GM12878 (cell line): ENCODE measurements at regions not wholly inside any gene's neighbourhood (a gene's known extent, or its start where the extent isn't known, plus 50 kb on each side); places are given as distances from the start of the nearest gene placed in this dataset.
"Not testable (repeated sequence)": the region's sequence is repeated elsewhere in the genome, so short reads cannot be mapped to it uniquely, and the experiment has no call there.

Experiments
- ATAC-seq: fragments of 200-7000 bp; cut with Tn5 transposase; 3 replicates; pipeline ENCODE4 v1.9.1; 2020; ENCODE audit warnings: mild to moderate bottlenecking, moderate library complexity
- BruUV-seq: library from RNA; stranded (reverse); fragments of 400-500 nt; replicated peaks from 2 replicates; lab custom pipeline; 2021; lab: Mats Ljungman, UMichigan
- CTCF ChIA-PET: fragments of 300-600 bp; sonication (Branson Sonifier 250); formaldehyde crosslinking; extraction: SDS; loops from one replicate; lab custom pipeline; 2021; ENCODE audit warnings: inconsistent platforms; lab: Yijun Ruan, JAX
- POLR2A ChIA-PET: fragments of 350-600 bp; formaldehyde crosslinking; extraction: SDS; loops from one replicate; lab custom pipeline; 2021; ENCODE audit warnings: inconsistent platforms; lab: Charles Lee
- RAD21 ChIA-PET: fragments of 300-600 bp; sonication (Branson Sonifier 250); formaldehyde crosslinking; loops from one replicate; lab custom pipeline; 2023; ENCODE audit warnings: antibody characterized with exemption; ENCODE audit not compliant: unreplicated experiment; lab: Charles Lee
- SMC1A ChIA-PET: fragments of 300-600 bp; sonication (Branson Sonifier 250); formaldehyde crosslinking; loops from one replicate; lab custom pipeline; 2023; ENCODE audit not compliant: unreplicated experiment, uncharacterized antibody; lab: Charles Lee
- DNase-seq: peaks from one replicate; pipeline ENCODE4 v3.0.0-alpha.2; 2011; ENCODE audit warnings: low read depth, low spot score
- FAIRE-seq: peaks from 3 replicates; lab custom pipeline; 2011; peaks lifted over from hg19 to GRCh38; lab: Jason Lieb, UNC
- H2AFZ ChIP-seq: 2 replicates; pipeline ENCODE4 v1.6.0; 2011; ENCODE audit warnings: low read depth, low read length, control low read depth; ENCODE audit not compliant: control insufficient read depth
- H3K27ac ChIP-seq: 2 replicates; pipeline ENCODE4 v1.5.1; 2011; ENCODE audit warnings: control low read depth; ENCODE audit not compliant: control insufficient read depth, insufficient read depth
- H3K27me3 ChIP-seq, 2 experiments: replicated peaks in 1 of 2; 2 replicates each; pipeline versions ENCODE4 v1.6.0 to v1.6.1; 2011; ENCODE audit warnings: low read length in 1 of 2; ENCODE audit not compliant: control insufficient read depth in 2 of 2, insufficient read depth in 2 of 2
- H3K36me3 ChIP-seq, 2 experiments: 2 replicates each; pipeline ENCODE4 v1.5.1; 2011; ENCODE audit warnings: low read length in 1 of 2; ENCODE audit not compliant: control insufficient read depth in 2 of 2, insufficient read depth in 2 of 2
- H3K4me1 ChIP-seq: 2 replicates; pipeline ENCODE4 v1.6.1; 2011; ENCODE audit warnings: mild to moderate bottlenecking, low read length, moderate library complexity, mixed read lengths; ENCODE audit not compliant: control insufficient read depth, insufficient read depth
- H3K4me2 ChIP-seq: 2 replicates; pipeline ENCODE4 v1.6.0; 2011; ENCODE audit warnings: control low read depth; ENCODE audit not compliant: control insufficient read depth, insufficient read depth
- H3K4me3 ChIP-seq: fragments of 200-600 bp; sonication (generic); 2 replicates; pipeline ENCODE4 v1.5.1; 2016
- H3K79me2 ChIP-seq: 2 replicates; pipeline ENCODE4 v1.6.0; 2011; ENCODE audit warnings: low read length; ENCODE audit not compliant: control insufficient read depth, insufficient read depth
- H3K9ac ChIP-seq: 2 replicates; pipeline ENCODE4 v1.8.0; 2011; ENCODE audit warnings: low read length, control low read depth, mixed read lengths; ENCODE audit not compliant: control insufficient read depth, insufficient read depth
- H3K9me3 ChIP-seq: replicated peaks from 3 replicates; pipeline ENCODE4 v1.5.1; 2011; ENCODE audit warnings: mild to moderate bottlenecking, low read length; ENCODE audit not compliant: control insufficient read depth, insufficient read depth
- H4K20me1 ChIP-seq: 2 replicates; pipeline ENCODE4 v1.6.0; 2011; ENCODE audit not compliant: control insufficient read depth, insufficient read depth
- ATF7 ChIP-seq: fragments of 450-650 bp; IDR thresholded peaks from 2 replicates; pipeline ENCODE4 v1.6.1; 2016; ENCODE audit warnings: low read depth, mild to moderate bottlenecking
- CHD4 ChIP-seq: fragments of 200-600 bp; sonication (generic); IDR thresholded peaks from 2 replicates; pipeline ENCODE4 v1.6.1; 2016; ENCODE audit warnings: mild to moderate bottlenecking
- EGR1 ChIP-seq, 2 experiments: IDR thresholded peaks; 1 replicate in 1 of 2; 2 replicates in 1 of 2; pipeline ENCODE4 v1.6.1; 2011 to 2012; ENCODE audit warnings: low read depth in 2 of 2, low read length in 2 of 2, borderline replicate concordance in 1 of 2, mild to moderate bottlenecking in 1 of 2, moderate library complexity in 1 of 2
- FOXK2 ChIP-seq: fragments of 450-650 bp; IDR thresholded peaks from 2 replicates; pipeline ENCODE4 v1.6.1; 2017; ENCODE audit warnings: mild to moderate bottlenecking, moderate library complexity
- IRF5 ChIP-seq: fragments of 450-650 bp; IDR thresholded peaks from 2 replicates; pipeline ENCODE4 v1.6.1; 2017; ENCODE audit warnings: borderline replicate concordance
- KDM1A ChIP-seq: fragments of 200-600 bp; sonication (generic); IDR thresholded peaks from 2 replicates; pipeline ENCODE4 v1.6.1; 2016; ENCODE audit warnings: borderline replicate concordance
- MXI1 ChIP-seq: fragments of 150-350 bp; IDR thresholded peaks from 2 replicates; pipeline ENCODE4 v1.6.1; 2011; ENCODE audit warnings: low read depth, mild to moderate bottlenecking, inconsistent platforms, low read length, improper control_type of control experiment
- NR2F1 ChIP-seq: fragments of 450-650 bp; conservative IDR thresholded peaks from 2 replicates; pipeline ENCODE4 v1.6.1; 2017; ENCODE audit warnings: mild to moderate bottlenecking
- POLR2AphosphoS5 ChIP-seq: IDR thresholded peaks from 2 replicates; pipeline ENCODE4 v1.6.1; 2011; ENCODE audit warnings: mild to moderate bottlenecking, low read length, inconsistent platforms
- RAD21 ChIP-seq: IDR thresholded peaks from 2 replicates; pipeline ENCODE4 v1.6.1; 2011; ENCODE audit warnings: mild to moderate bottlenecking, low read depth, low read length, moderate library complexity; ENCODE audit not compliant: insufficient read depth
- RAD51 ChIP-seq: fragments of 450-650 bp; IDR thresholded peaks from 2 replicates; pipeline ENCODE4 v1.6.1; 2016; ENCODE audit warnings: moderate library complexity, mild to moderate bottlenecking, inconsistent platforms
- RUNX3 ChIP-seq: IDR thresholded peaks from 2 replicates; pipeline ENCODE4 v1.6.1; 2012; ENCODE audit warnings: low read length, inconsistent platforms
- SREBF1 ChIP-seq: IDR thresholded peaks from 2 replicates; pipeline ENCODE4 v1.6.1; 2012; ENCODE audit warnings: mild to moderate bottlenecking, low read length
- SUPT20H ChIP-seq: IDR thresholded peaks from 2 replicates; pipeline ENCODE4 v1.6.1; 2011; ENCODE audit warnings: low read depth, mild to moderate bottlenecking, low read length, moderate library complexity, borderline replicate concordance; ENCODE audit not compliant: control insufficient read depth
- TBL1XR1 ChIP-seq: IDR thresholded peaks from 2 replicates; pipeline ENCODE4 v1.6.1; 2012; ENCODE audit warnings: low read depth, low read length, improper control_type of control experiment
- WGBS: methylation state at CpG from one replicate; pipeline ENCODE4 v1.1.6; 2016; ENCODE audit warnings: low lambda C conversion rate; ENCODE audit not compliant: insufficient replicate concordance, insufficient coverage; ENCODE audit errors: missing lambda C conversion rate; 5-methylcytosine and 5-hydroxymethylcytosine counted together
- in situ Hi-C: fragments of 300-500 bp; cut with MboI; formaldehyde crosslinking; loops from 9 replicates; pipeline ENCODE4 v1.14.3; 2018; ENCODE audit warnings: mixed read lengths
- intact Hi-C: fragments of 100-400 bp; cut with micrococcal nuclease; formaldehyde crosslinking; loops from one replicate; pipeline ENCODE4 v1.14.2; 2022; ENCODE audit not compliant: unreplicated experiment
- TF ChIP-seq, protein P1 (sequence below): IDR thresholded peaks from 2 replicates; pipeline ENCODE4 v1.6.1; 2011; ENCODE audit warnings: mild to moderate bottlenecking, low read depth, low read length, moderate library complexity; ENCODE audit not compliant: insufficient replicate concordance
- TF ChIP-seq, protein P2 (sequence below): IDR thresholded peaks from 2 replicates; pipeline ENCODE4 v1.6.1; 2012; ENCODE audit warnings: low read depth, low read length, improper control_type of control experiment

DNA sequence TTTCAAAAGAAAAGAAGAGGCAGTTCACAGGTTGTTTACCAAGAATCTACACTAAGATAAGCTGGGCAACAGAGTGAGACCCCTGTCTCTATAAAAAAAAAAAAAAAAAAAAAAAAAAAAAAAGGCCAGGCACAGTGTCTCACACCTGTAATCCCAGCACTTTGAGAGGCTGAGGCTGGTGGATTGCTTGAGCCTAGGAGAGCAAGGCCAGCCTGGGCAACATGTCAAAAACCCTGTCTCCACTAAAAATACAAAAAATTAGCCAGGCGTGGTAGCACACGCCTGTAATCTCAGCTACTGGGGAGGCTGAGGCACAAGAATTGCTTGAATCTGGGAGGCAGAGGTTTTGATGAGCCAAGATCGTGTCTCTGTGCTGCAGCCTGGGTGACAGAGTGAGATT lies 147.6 kb downstream of the NECTIN1 start:
- H3K9me3 ChIP-seq, SMC1A ChIA-PET, H3K27ac ChIP-seq, RAD21 ChIA-PET, FAIRE-seq, BruUV-seq, CTCF ChIA-PET, in situ Hi-C loops, H3K4me2 ChIP-seq, H3K4me3 ChIP-seq, H2AFZ ChIP-seq, H3K36me3 ChIP-seq, POLR2A ChIA-PET, H3K4me1 ChIP-seq, ATAC-seq, DNase-seq, H4K20me1 ChIP-seq, intact Hi-C loops, H3K79me2 ChIP-seq, H3K9ac ChIP-seq: not testable (repeated sequence)
- H3K27me3 ChIP-seq = peaks cover 12 to 14% of the 10 kb centered on the region in 2 experiments
- WGBS = 0% methylated on average over 3 of the region's 3 CpGs

DNA sequence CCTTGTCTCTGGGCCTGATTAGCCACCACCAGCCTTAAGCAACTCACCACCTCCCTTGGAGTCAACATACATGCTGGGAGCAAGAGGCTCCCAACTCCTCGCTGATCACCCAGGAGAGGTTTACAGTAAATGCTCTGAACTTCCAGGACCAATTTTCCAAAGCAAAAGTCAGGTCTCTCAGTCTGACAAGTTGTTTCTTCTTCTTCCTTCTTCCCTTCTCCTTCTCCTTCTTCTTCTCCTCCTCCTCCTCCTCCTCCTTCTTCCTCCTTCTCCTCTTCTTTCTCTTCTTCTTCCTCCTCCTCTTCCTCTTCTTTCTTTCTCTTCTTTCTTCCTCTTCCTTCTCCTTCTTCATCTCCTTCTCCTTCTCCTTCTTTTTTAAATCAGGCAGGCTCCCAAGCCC lies 148.2 kb downstream of the NECTIN1 start:
- no peak for ATAC-seq
- WGBS = 0% methylated on average over 1 of the region's 1 CpG
- Histone ChIP-seq H3K4me3 (no peak overlapping the region), H3K4me1 (no peaks in the 10 kb centered on the region), H3K9ac (no peak overlapping the region), H3K9me3 (no peaks in the 10 kb centered on the region; the same call in 2 of the 3 replicates), H3K79me2 (no peaks in the 10 kb centered on the region), H4K20me1 (no peaks in the 10 kb centered on the region; the same call in 1 of the 2 replicates), H3K36me3 (no peaks in the 10 kb centered on the region), H3K27ac (no peak overlapping the region), H3K27me3 (peaks cover 12% of the 10 kb centered on the region in 2 experiments), H3K4me2 (no peak overlapping the region), H2AFZ (no peak overlapping the region)
- intact Hi-C loops (no loop called here), in situ Hi-C loops (no loop called here)
- no peak for TF ChIP-seq RAD21
- TF ChIP-seq POLR2AphosphoS5 = no peak
- TF ChIP-seq, protein P1, sequence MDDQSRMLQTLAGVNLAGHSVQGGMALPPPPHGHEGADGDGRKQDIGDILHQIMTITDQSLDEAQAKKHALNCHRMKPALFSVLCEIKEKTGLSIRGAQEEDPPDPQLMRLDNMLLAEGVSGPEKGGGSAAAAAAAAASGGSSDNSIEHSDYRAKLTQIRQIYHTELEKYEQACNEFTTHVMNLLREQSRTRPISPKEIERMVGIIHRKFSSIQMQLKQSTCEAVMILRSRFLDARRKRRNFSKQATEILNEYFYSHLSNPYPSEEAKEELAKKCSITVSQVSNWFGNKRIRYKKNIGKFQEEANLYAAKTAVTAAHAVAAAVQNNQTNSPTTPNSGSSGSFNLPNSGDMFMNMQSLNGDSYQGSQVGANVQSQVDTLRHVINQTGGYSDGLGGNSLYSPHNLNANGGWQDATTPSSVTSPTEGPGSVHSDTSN = no peak
- TF ChIP-seq SREBF1 = no peak
- no peak for TF ChIP-seq KDM1A
- TF ChIP-seq RUNX3 = no peak
- no peak for TF ChIP-seq IRF5
- no peak for TF ChIP-seq ATF7
- no peak for TF ChIP-seq NR2F1
- no peak for TF ChIP-seq SUPT20H
- no peak for TF ChIP-seq FOXK2
- TF ChIP-seq TBL1XR1 = no peak
- TF ChIP-seq, protein P2, sequence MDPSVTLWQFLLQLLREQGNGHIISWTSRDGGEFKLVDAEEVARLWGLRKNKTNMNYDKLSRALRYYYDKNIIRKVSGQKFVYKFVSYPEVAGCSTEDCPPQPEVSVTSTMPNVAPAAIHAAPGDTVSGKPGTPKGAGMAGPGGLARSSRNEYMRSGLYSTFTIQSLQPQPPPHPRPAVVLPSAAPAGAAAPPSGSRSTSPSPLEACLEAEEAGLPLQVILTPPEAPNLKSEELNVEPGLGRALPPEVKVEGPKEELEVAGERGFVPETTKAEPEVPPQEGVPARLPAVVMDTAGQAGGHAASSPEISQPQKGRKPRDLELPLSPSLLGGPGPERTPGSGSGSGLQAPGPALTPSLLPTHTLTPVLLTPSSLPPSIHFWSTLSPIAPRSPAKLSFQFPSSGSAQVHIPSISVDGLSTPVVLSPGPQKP = no peak
- TF ChIP-seq RAD51 = no peak
- TF ChIP-seq MXI1 = no peak
- no peak for TF ChIP-seq CHD4
- no peak for TF ChIP-seq EGR1 (IDR thresholded peaks at IDR 0.05; ENCODE audit: borderline replicate concordance in 1 of 2, low read depth in 2 of 2, low read length in 2 of 2)
- no peak for DNase-seq
- ChIA-PET RAD21 (no interaction called here), SMC1A (no interaction called here), CTCF (no interaction called here), POLR2A (no interaction called here)
- no TSS peak for BruUV-seq
- no peak for FAIRE-seq
